Common myeloid progenitor, CD34-positive (primary cell): ENCODE measurements at regions not wholly inside any gene's neighbourhood (a gene's known extent, or its start where the extent isn't known, plus 50 kb on each side); places are given as distances from the start of the nearest gene placed in this dataset.

ENCODE experiments used
- CTCF ChIA-PET: fragments of 350-600 bp; sonication (Branson Sonifier 250); formaldehyde crosslinking; loops from one replicate; lab custom pipeline; 2021; ENCODE audit warnings: antibody characterized with exemption; lab: Charles Lee
- POLR2A ChIA-PET: fragments of 350-600 bp; sonication (Branson Sonifier 250); formaldehyde crosslinking; loops from one replicate; lab custom pipeline; 2021; ENCODE audit warnings: antibody characterized with exemption; lab: Charles Lee
- DNase-seq, 3 donors: peaks; one replicate each; pipeline versions ENCODE4 v3.0.0 to v3.0.0-alpha.2; 2013
- H3K27ac ChIP-seq, 2 experiments: 1 replicate in 1 of 2; 2 replicates in 1 of 2; pipeline ENCODE4 v1.7.0; 2013; ENCODE audit warnings: inconsistent platforms in 2 of 2, low read length in 2 of 2, mild to moderate bottlenecking in 2 of 2, low read depth in 1 of 2, moderate library complexity in 1 of 2; ENCODE audit not compliant: severe bottlenecking in 2 of 2, insufficient read depth in 1 of 2, poor library complexity in 1 of 2
- H3K27me3 ChIP-seq, 5 experiments: replicated peaks in 2 of 5; 1 replicate in 3 of 5; 2 replicates in 2 of 5; pipeline versions ENCODE4 v1.6.1 to v1.7.0; 2013; ENCODE audit warnings: low read length in 4 of 5, mild to moderate bottlenecking in 2 of 5, moderate library complexity in 2 of 5, inconsistent platforms in 1 of 5; ENCODE audit not compliant: insufficient read depth in 5 of 5, control insufficient read depth in 4 of 5
- H3K36me3 ChIP-seq, 4 experiments: 1 replicate in 2 of 4; 2 replicates in 2 of 4; pipeline versions ENCODE4 v1.6.1 to v1.7.0; 2013; ENCODE audit warnings: low read length in 3 of 4, control low read depth in 1 of 4, mild to moderate bottlenecking in 1 of 4; ENCODE audit not compliant: control insufficient read depth in 4 of 4, insufficient read depth in 4 of 4
- H3K4me1 ChIP-seq, 4 experiments: 1 replicate in 3 of 4; 2 replicates in 1 of 4; pipeline versions ENCODE4 v1.6.1 to v1.7.1; 2013; ENCODE audit warnings: low read length in 3 of 4, mild to moderate bottlenecking in 3 of 4, control low read depth in 1 of 4, inconsistent platforms in 1 of 4, moderate library complexity in 1 of 4; ENCODE audit not compliant: control insufficient read depth in 4 of 4, insufficient read depth in 4 of 4; ENCODE audit errors: control extremely low read depth in 1 of 4
- H3K4me3 ChIP-seq, 7 experiments: 1 replicate in 4 of 7; 2 replicates in 3 of 7; pipeline versions ENCODE4 v1.5.1 to v1.7.0; 2013; ENCODE audit warnings: mild to moderate bottlenecking in 7 of 7, low read length in 6 of 7, moderate library complexity in 6 of 7, inconsistent platforms in 2 of 7, low read depth in 2 of 7, control low read depth in 1 of 7; ENCODE audit not compliant: insufficient read depth in 4 of 7, control insufficient read depth in 1 of 7; ENCODE audit errors: extremely low read depth in 1 of 7
- H3K9me3 ChIP-seq, 5 experiments: 1 replicate in 4 of 5; 2 replicates in 1 of 5; pipeline versions ENCODE4 v1.6.1 to v1.7.1; 2013; ENCODE audit warnings: low read length in 4 of 5, mild to moderate bottlenecking in 2 of 5, inconsistent platforms in 1 of 5, low read depth in 1 of 5, moderate library complexity in 1 of 5; ENCODE audit not compliant: control insufficient read depth in 4 of 5, insufficient read depth in 2 of 5; ENCODE audit errors: control extremely low read depth in 1 of 5
- WGBS: methylation state at CpG from one replicate; pipeline ENCODE4 v1.1.5; 2013; ENCODE audit not compliant: insufficient coverage; 5-methylcytosine and 5-hydroxymethylcytosine counted together

DNA sequence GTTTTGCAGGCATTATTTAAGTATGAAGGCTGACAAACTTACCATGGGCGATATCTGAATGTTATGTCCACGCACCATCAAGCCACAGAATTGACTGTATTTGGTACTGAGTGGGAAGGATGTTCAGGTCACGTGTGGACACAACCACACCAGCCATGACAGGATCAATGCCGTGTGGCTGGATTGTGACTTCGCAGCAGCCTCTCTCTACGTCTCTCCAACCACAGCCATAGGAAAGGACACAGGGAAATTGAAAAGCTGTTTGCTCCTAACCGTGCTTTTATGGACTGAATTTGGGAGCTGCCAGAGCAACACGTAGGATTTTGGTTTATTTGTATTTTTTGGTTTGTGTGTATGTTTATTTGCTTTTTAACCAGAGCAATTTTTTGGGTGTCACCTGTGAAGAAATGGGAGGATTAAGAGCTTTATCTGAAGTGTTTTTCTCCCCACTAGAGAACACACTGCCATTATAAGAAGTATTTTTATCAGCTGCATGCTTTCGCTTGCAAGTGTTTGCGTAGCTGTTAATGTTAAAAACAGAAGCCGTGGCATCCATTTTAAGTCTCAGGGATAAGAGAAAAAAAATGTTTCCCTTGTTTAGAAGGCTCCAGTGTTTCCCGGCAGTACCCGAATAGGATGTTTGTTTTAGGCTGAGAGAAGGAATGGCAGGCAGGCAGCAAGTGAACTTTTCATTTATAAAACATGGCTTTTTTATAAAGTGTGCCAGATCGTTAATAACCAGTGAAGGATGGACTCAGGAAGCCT is 401.1 kb upstream of the NFE2L3 start:
- 97% methylated on average over 10 of the region's 14 CpGs for WGBS
- Histone ChIP-seq H3K4me3 (no peak overlapping the region), H3K4me1 (no peaks in the 10 kb centered on the region), H3K27me3 (peaks cover 0 to 2% (median 0%) of the 10 kb centered on the region in 5 experiments), H3K27ac (no peak overlapping the region), H3K9me3 (no peaks in the 10 kb centered on the region), H3K36me3 (no peaks in the 10 kb centered on the region)
- POLR2A ChIA-PET, result no interaction called here
- no peak for DNase-seq
- CTCF ChIA-PET, result interaction anchor here (1.2 kb wide), 1 partner anchor 14 kb away, joined by 3 read pairs; no protein-coding TSS in a partner anchor

GRCh38 chr7:25752154-25752553 is 399.8 kb upstream of the NFE2L3 start:
- Histone ChIP-seq H3K4me3 (no peak overlapping the region), H3K27me3 (peaks cover 0 to 2% (median 0%) of the 10 kb centered on the region in 5 experiments), H3K36me3 (no peaks in the 10 kb centered on the region), H3K9me3 (no peaks in the 10 kb centered on the region), H3K27ac (no peak overlapping the region), H3K4me1 (no peaks in the 10 kb centered on the region)
- POLR2A ChIA-PET, result no interaction called here
- no peak for DNase-seq
- CTCF ChIA-PET, result interaction anchor here (1.2 kb wide), 1 partner anchor 12 kb away, joined by 3 read pairs; no protein-coding TSS in a partner anchor
- 100% methylated on average over 1 of the region's 5 CpGs for WGBS

GRCh38 chr7:25752967-25753791 is 398.8 kb upstream of the NFE2L3 start:
- no peak overlapping the region for H3K27ac ChIP-seq
- H3K4me1 ChIP-seq, result no peaks in the 10 kb centered on the region
- POLR2A ChIA-PET, result no interaction called here
- no peaks in the 10 kb centered on the region for H3K36me3 ChIP-seq
- CTCF ChIA-PET, result interaction anchor here (0.9 kb wide), 1 partner anchor 12 kb away, joined by 3 read pairs; no protein-coding TSS in a partner anchor
- 97% methylated on average over 8 of the region's 16 CpGs for whole genome bisulfite sequencing
- H3K9me3 ChIP-seq, result no peaks in the 10 kb centered on the region
- DNase-seq, result no peak
- H3K4me3 ChIP-seq, result no peak overlapping the region
- peaks cover 0 to 2% (median 0%) of the 10 kb centered on the region in 5 experiments for H3K27me3 ChIP-seq

- WGBS, result 95% methylated on average over 10 of the region's 10 CpGs
- ChIA-PET CTCF (interaction anchor here (0.9 kb wide), 1 partner anchor 12 kb away, joined by 3 read pairs; no protein-coding TSS in a partner anchor), POLR2A (no interaction called here)
- Histone ChIP-seq H3K36me3 (no peaks in the 10 kb centered on the region), H3K4me1 (no peaks in the 10 kb centered on the region), H3K27me3 (peaks cover 0 to 2% (median 0%) of the 10 kb centered on the region in 5 experiments), H3K9me3 (no peaks in the 10 kb centered on the region), H3K27ac (no peak overlapping the region), H3K4me3 (no peak overlapping the region)
- DNase-seq, result no peak
These were observed 398.2 kb upstream of the NFE2L3 start for GRCh38 chr7:25753837-25754236.

GRCh38 chr7:25754333-25754732 is 397.7 kb upstream of the NFE2L3 start:
- no peak overlapping the region for H3K4me3 ChIP-seq
- no peak overlapping the region for H3K27ac ChIP-seq
- ChIA-PET POLR2A (interaction anchor here (0.6 kb wide), 1 partner anchor 98 kb away, joined by 3 read pairs; no protein-coding TSS in a partner anchor), CTCF (interaction anchor here (0.9 to 1.4 kb wide), 2 partner anchors 13 to 29 kb away, joined by 3 read pairs; no protein-coding TSS in a partner anchor)
- H3K4me1 ChIP-seq, result no peaks in the 10 kb centered on the region
- no peaks in the 10 kb centered on the region for H3K9me3 ChIP-seq
- no peaks in the 10 kb centered on the region for H3K36me3 ChIP-seq
- peaks cover 0 to 2% (median 0%) of the 10 kb centered on the region in 5 experiments for H3K27me3 ChIP-seq
- no peak for DNase-seq
- WGBS, result 100% methylated on average over 6 of the region's 7 CpGs

DNA sequence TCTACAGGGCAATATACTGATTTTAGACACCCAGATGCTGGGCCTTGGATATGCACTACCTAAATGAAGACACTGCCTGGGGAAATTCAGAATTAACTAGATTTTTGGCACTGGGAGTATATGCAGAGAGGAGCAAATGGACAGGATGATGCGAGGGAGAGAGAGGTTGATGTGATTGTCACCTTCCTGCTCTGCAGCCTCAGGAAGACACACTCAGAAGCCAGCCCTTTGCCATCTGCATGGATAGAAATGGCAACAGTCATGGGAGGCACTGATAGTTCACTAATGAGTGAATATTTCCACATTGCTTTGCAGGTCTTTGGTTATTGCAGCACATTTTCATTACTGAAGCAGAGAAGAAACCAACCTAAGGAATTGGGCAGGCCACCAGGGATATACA is 397.2 kb upstream of the NFE2L3 start:
- peaks cover 0 to 2% (median 0%) of the 10 kb centered on the region in 5 experiments for H3K27me3 ChIP-seq
- H3K27ac ChIP-seq, result no peak overlapping the region
- no peaks in the 10 kb centered on the region for H3K9me3 ChIP-seq
- ChIA-PET POLR2A (interaction anchor here (0.6 kb wide), 1 partner anchor 98 kb away, joined by 3 read pairs; no protein-coding TSS in a partner anchor), CTCF (interaction anchor here (1.4 kb wide), 1 partner anchor 29 kb away, joined by 3 read pairs; no protein-coding TSS in a partner anchor)
- WGBS, result 100% methylated on average over 1 of the region's 1 CpG
- no peak for DNase-seq
- H3K36me3 ChIP-seq, result no peaks in the 10 kb centered on the region
- H3K4me3 ChIP-seq, result no peak overlapping the region
- H3K4me1 ChIP-seq, result no peaks in the 10 kb centered on the region
